SK-N-SH treated with all-trans-retinoic acid at 6 μM for 48 hours (cell line): ENCODE measurements at regions not wholly inside any gene's neighbourhood (a gene's known extent, or its start where the extent isn't known, plus 50 kb on each side); places are given as distances from the start of the nearest gene placed in this dataset.

Experiments
- ATAC-seq: fragments of 200-7000 bp; cut with Tn5 transposase; 3 replicates; pipeline ENCODE4 v1.9.1; 2020; ENCODE audit warnings: mild to moderate bottlenecking, moderate library complexity
- ARNTL ChIP-seq: fragments of 450-650 bp; formaldehyde crosslinking; IDR thresholded peaks from 2 replicates; pipeline ENCODE4 v1.5.0; 2020; ENCODE audit warnings: low read depth, mild to moderate bottlenecking, moderate library complexity, borderline replicate concordance
- CSDC2 ChIP-seq: fragments of 250-450 bp; sonication (Bioruptor Pico); IDR thresholded peaks from 2 replicates; pipeline ENCODE4 v1.5.0; 2020; ENCODE audit warnings: mild to moderate bottlenecking, moderate library complexity
- ESRRG ChIP-seq: fragments of 250-450 bp; sonication (Bioruptor Pico); IDR thresholded peaks from 2 replicates; pipeline ENCODE4 v1.6.1; 2021; ENCODE audit warnings: mild to moderate bottlenecking
- GLIS3 ChIP-seq: fragments of 250-450 bp; sonication (Bioruptor Pico); IDR thresholded peaks from 2 replicates; pipeline ENCODE4 v1.5.0; 2020; ENCODE audit warnings: mild to moderate bottlenecking, moderate library complexity
- ISL1 ChIP-seq: fragments of 250-450 bp; sonication (Bioruptor Pico); IDR thresholded peaks from 2 replicates; pipeline ENCODE4 v2.1.2; 2022; ENCODE audit warnings: mild to moderate bottlenecking, moderate library complexity
- OSR1 ChIP-seq: fragments of 250-450 bp; sonication (Bioruptor Pico); IDR thresholded peaks from 2 replicates; pipeline ENCODE4 v1.8.0; 2022; ENCODE audit warnings: moderate library complexity, mild to moderate bottlenecking, inconsistent platforms
- PPARA ChIP-seq: fragments of 250-450 bp; sonication (Bioruptor Pico); IDR thresholded peaks from 2 replicates; pipeline ENCODE4 v1.5.0; 2020; ENCODE audit warnings: mild to moderate bottlenecking, borderline replicate concordance
- RARB ChIP-seq: fragments of 250-450 bp; sonication (Bioruptor Pico); IDR thresholded peaks from 2 replicates; pipeline ENCODE4 v1.8.0; 2021; ENCODE audit warnings: mild to moderate bottlenecking, moderate library complexity
- SNAI2 ChIP-seq: fragments of 250-450 bp; sonication (Bioruptor Pico); IDR thresholded peaks from 2 replicates; pipeline ENCODE4 v1.5.0; 2020; ENCODE audit warnings: mild to moderate bottlenecking, moderate library complexity
- TCF4 ChIP-seq: fragments of 250-450 bp; sonication (Bioruptor Pico); IDR thresholded peaks from 2 replicates; pipeline ENCODE4 v1.8.0; 2021; ENCODE audit warnings: mild to moderate bottlenecking, moderate library complexity, borderline replicate concordance
- TOX ChIP-seq: fragments of 250-450 bp; sonication (Bioruptor Pico); IDR thresholded peaks from 2 replicates; pipeline ENCODE4 v1.8.0; 2021; ENCODE audit warnings: mild to moderate bottlenecking, moderate library complexity, borderline replicate concordance
- ZC3H10 ChIP-seq: fragments of 250-450 bp; sonication (Bioruptor Pico); IDR thresholded peaks from 2 replicates; pipeline ENCODE4 v1.5.1; 2021; ENCODE audit warnings: mild to moderate bottlenecking, moderate library complexity
- ZFP3 ChIP-seq: fragments of 250-450 bp; sonication (Bioruptor Pico); IDR thresholded peaks from 2 replicates; pipeline ENCODE4 v1.5.0; 2020; ENCODE audit warnings: mild to moderate bottlenecking, moderate library complexity
- ZFP30 ChIP-seq: fragments of 450-650 bp; formaldehyde crosslinking; IDR thresholded peaks from 2 replicates; pipeline ENCODE4 v1.5.0; 2022; ENCODE audit warnings: mild to moderate bottlenecking, moderate library complexity
- ZNF70 ChIP-seq: fragments of 450-650 bp; formaldehyde crosslinking; IDR thresholded peaks from 2 replicates; pipeline ENCODE4 v1.5.0; 2020; ENCODE audit warnings: mild to moderate bottlenecking, moderate library complexity
- ZNF8 ChIP-seq: fragments of 450-650 bp; formaldehyde crosslinking; IDR thresholded peaks from 2 replicates; pipeline ENCODE4 v1.5.0; 2020; ENCODE audit warnings: mild to moderate bottlenecking, moderate library complexity
- TF ChIP-seq, protein P1 (sequence below): fragments of 250-450 bp; sonication (Bioruptor Pico); IDR thresholded peaks from 2 replicates; pipeline ENCODE4 v1.5.1; 2021; ENCODE audit warnings: mild to moderate bottlenecking, moderate library complexity
- TF ChIP-seq, protein P2 (sequence below): fragments of 250-450 bp; sonication (Bioruptor Pico); IDR thresholded peaks from 2 replicates; pipeline ENCODE4 v1.8.0; 2021; ENCODE audit warnings: low read depth, mild to moderate bottlenecking, moderate library complexity, borderline replicate concordance
- TF ChIP-seq, protein P3 (sequence below): fragments of 250-450 bp; sonication (Bioruptor Pico); IDR thresholded peaks from 2 replicates; pipeline ENCODE4 v1.8.0; 2020; ENCODE audit warnings: mild to moderate bottlenecking, moderate library complexity, borderline replicate concordance
- TF ChIP-seq, protein P4 (sequence below): fragments of 250-450 bp; sonication (Bioruptor Pico); IDR thresholded peaks from 2 replicates; pipeline ENCODE4 v1.5.1; 2020; ENCODE audit warnings: low read depth, mild to moderate bottlenecking, moderate library complexity
- TF ChIP-seq, protein P5 (sequence below): fragments of 250-450 bp; sonication (Bioruptor Pico); IDR thresholded peaks from 2 replicates; pipeline ENCODE4 v1.5.0; 2020; ENCODE audit warnings: mild to moderate bottlenecking, moderate library complexity

DNA sequence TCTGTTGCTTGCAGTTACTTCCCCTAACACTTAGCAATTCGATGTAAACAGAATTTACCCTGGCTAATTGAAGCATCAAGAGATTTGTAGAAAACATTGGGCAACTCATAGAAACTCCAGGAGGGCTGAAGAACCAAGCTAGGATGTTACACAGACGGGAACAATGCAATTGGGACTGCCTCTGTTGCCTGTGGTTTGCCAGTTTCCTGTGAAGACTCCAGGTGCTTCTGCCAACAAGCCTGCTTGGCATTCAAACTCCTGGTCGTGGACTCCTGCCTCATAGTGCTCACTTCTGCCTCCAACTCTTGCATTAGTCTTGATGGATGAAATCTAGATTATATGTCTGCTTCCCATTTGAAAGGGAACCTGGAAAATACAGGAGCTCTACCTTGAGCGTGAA is 246.0 kb downstream of the BMP4 start:
- TF ChIP-seq ZNF8 (CRISPR knock-in tag) (no peak), ZNF70 (CRISPR knock-in tag) (no peak), RARB (CRISPR knock-in tag) (no peak), OSR1 (CRISPR knock-in tag) (no peak), PPARA (no peak), TOX (CRISPR knock-in tag) (no peak), ZC3H10 (CRISPR knock-in tag) (no peak), CSDC2 (CRISPR knock-in tag) (no peak)
- TF ChIP-seq, protein P1, sequence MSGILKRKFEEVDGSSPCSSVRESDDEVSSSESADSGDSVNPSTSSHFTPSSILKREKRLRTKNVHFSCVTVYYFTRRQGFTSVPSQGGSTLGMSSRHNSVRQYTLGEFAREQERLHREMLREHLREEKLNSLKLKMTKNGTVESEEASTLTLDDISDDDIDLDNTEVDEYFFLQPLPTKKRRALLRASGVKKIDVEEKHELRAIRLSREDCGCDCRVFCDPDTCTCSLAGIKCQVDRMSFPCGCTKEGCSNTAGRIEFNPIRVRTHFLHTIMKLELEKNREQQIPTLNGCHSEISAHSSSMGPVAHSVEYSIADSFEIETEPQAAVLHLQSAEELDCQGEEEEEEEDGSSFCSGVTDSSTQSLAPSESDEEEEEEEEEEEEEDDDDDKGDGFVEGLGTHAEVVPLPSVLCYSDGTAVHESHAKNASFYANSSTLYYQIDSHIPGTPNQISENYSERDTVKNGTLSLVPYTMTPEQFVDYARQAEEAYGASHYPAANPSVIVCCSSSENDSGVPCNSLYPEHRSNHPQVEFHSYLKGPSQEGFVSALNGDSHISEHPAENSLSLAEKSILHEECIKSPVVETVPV (CRISPR knock-in tag): no peak
- TF ChIP-seq, protein P2, sequence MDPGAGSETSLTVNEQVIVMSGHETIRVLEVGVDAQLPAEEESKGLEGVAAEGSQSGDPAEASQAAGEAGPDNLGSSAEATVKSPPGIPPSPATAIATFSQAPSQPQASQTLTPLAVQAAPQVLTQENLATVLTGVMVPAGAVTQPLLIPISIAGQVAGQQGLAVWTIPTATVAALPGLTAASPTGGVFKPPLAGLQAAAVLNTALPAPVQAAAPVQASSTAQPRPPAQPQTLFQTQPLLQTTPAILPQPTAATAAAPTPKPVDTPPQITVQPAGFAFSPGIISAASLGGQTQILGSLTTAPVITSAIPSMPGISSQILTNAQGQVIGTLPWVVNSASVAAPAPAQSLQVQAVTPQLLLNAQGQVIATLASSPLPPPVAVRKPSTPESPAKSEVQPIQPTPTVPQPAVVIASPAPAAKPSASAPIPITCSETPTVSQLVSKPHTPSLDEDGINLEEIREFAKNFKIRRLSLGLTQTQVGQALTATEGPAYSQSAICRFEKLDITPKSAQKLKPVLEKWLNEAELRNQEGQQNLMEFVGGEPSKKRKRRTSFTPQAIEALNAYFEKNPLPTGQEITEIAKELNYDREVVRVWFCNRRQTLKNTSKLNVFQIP (CRISPR knock-in tag): no peak
- TF ChIP-seq, all 23 proteins: peak for 0
- ATAC-seq: no peak

DNA sequence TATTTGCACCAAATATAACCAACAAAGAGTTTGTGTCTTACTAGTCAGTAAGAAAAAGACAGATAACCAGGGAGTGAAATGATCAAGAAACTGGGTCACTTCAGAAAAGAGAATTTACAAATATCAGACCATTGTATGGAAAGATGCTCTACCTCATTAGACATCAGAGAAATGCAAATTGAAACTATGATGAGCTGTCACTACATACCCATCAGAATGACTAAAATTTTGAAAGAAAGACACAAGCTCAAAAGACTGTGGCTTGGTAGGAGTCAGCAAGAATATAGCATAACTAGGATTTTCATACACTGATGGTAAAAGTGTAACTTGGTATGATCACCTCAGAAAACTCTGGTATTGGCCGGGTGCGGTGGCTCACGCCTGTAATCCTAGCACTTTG is 247.2 kb downstream of the BMP4 start:
- TF ChIP-seq ZFP3: no peak
- no peak for TF ChIP-seq ZNF70 (CRISPR knock-in tag)
- no peak for TF ChIP-seq TCF4 (CRISPR knock-in tag)
- TF ChIP-seq, protein P1 (CRISPR knock-in tag): no peak
- no peak for TF ChIP-seq SNAI2 (CRISPR knock-in tag)
- TF ChIP-seq PPARA: no peak
- no peak for TF ChIP-seq RARB (CRISPR knock-in tag)
- TF ChIP-seq TOX (CRISPR knock-in tag): no peak
- TF ChIP-seq, protein P3, sequence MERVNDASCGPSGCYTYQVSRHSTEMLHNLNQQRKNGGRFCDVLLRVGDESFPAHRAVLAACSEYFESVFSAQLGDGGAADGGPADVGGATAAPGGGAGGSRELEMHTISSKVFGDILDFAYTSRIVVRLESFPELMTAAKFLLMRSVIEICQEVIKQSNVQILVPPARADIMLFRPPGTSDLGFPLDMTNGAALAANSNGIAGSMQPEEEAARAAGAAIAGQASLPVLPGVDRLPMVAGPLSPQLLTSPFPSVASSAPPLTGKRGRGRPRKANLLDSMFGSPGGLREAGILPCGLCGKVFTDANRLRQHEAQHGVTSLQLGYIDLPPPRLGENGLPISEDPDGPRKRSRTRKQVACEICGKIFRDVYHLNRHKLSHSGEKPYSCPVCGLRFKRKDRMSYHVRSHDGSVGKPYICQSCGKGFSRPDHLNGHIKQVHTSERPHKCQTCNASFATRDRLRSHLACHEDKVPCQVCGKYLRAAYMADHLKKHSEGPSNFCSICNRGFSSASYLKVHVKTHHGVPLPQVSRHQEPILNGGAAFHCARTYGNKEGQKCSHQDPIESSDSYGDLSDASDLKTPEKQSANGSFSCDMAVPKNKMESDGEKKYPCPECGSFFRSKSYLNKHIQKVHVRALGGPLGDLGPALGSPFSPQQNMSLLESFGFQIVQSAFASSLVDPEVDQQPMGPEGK (CRISPR knock-in tag): no peak
- TF ChIP-seq ZFP30: no peak
- TF ChIP-seq, protein P4, sequence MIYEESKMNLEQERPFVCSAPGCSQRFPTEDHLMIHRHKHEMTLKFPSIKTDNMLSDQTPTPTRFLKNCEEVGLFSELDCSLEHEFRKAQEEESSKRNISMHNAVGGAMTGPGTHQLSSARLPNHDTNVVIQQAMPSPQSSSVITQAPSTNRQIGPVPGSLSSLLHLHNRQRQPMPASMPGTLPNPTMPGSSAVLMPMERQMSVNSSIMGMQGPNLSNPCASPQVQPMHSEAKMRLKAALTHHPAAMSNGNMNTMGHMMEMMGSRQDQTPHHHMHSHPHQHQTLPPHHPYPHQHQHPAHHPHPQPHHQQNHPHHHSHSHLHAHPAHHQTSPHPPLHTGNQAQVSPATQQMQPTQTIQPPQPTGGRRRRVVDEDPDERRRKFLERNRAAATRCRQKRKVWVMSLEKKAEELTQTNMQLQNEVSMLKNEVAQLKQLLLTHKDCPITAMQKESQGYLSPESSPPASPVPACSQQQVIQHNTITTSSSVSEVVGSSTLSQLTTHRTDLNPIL (CRISPR knock-in tag): no peak
- ATAC-seq: no peak

DNA sequence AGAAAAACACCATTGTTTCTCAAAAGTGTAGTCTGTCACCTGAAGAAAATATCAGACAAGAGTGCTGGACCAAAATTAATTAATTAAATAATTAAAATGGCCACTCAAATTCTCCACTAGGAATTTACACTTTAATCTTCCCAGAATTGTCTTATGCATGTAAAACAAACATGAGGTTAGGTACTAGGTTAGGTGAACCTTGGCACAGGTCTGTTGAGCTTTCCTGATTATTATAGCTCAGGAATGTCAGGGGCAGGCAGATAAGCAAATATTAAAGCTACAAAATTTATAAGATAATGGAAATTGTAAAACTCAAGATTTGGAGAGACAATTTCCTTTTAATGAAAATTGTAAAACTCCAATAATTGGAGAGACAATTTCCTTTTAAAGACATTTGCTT is 253.2 kb downstream of the BMP4 start:
- ATAC-seq: no peak
- TF ChIP-seq, protein P3 (CRISPR knock-in tag): no peak
- TF ChIP-seq ESRRG (CRISPR knock-in tag): no peak
- TF ChIP-seq, protein P1 (CRISPR knock-in tag): no peak
- TF ChIP-seq, protein P5, sequence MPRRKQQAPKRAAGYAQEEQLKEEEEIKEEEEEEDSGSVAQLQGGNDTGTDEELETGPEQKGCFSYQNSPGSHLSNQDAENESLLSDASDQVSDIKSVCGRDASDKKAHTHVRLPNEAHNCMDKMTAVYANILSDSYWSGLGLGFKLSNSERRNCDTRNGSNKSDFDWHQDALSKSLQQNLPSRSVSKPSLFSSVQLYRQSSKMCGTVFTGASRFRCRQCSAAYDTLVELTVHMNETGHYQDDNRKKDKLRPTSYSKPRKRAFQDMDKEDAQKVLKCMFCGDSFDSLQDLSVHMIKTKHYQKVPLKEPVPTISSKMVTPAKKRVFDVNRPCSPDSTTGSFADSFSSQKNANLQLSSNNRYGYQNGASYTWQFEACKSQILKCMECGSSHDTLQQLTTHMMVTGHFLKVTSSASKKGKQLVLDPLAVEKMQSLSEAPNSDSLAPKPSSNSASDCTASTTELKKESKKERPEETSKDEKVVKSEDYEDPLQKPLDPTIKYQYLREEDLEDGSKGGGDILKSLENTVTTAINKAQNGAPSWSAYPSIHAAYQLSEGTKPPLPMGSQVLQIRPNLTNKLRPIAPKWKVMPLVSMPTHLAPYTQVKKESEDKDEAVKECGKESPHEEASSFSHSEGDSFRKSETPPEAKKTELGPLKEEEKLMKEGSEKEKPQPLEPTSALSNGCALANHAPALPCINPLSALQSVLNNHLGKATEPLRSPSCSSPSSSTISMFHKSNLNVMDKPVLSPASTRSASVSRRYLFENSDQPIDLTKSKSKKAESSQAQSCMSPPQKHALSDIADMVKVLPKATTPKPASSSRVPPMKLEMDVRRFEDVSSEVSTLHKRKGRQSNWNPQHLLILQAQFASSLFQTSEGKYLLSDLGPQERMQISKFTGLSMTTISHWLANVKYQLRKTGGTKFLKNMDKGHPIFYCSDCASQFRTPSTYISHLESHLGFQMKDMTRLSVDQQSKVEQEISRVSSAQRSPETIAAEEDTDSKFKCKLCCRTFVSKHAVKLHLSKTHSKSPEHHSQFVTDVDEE (CRISPR knock-in tag): no peak
- TF ChIP-seq, protein P2 (CRISPR knock-in tag): no peak
- no peak for TF ChIP-seq OSR1 (CRISPR knock-in tag)
- TF ChIP-seq CSDC2 (CRISPR knock-in tag): no peak
- no peak for TF ChIP-seq TOX (CRISPR knock-in tag)
- TF ChIP-seq ISL1 (CRISPR knock-in tag): no peak
- TF ChIP-seq ZC3H10 (CRISPR knock-in tag): no peak
- TF ChIP-seq ARNTL (CRISPR knock-in tag): no peak
- no peak for TF ChIP-seq RARB (CRISPR knock-in tag)
- no peak for TF ChIP-seq GLIS3 (CRISPR knock-in tag)
- no peak for TF ChIP-seq PPARA
- no peak for TF ChIP-seq ZNF70 (CRISPR knock-in tag)
- no peak for TF ChIP-seq ZNF8 (CRISPR knock-in tag)
